ENCODE measurements at regions not wholly inside any gene's neighbourhood (a gene's known extent, or its start where the extent isn't known, plus 50 kb on each side); places are given as distances from the start of the nearest gene placed in this dataset.

GRCh38 chr5:56512313-56512996, 279.3 kb upstream of the ANKRD55 start:
- TF ChIP-seq EZH2 (IDR thresholded peaks at IDR 0.05; ENCODE audit: borderline replicate concordance, low read depth, low read length, poor library complexity, severe bottlenecking) (no peak), CTCF (conservative IDR thresholded peaks at IDR 0.05; ENCODE audit: low read depth, low read length) (no peak)
- Histone ChIP-seq H3K4me1 (ENCODE audit: insufficient read depth, low read length, poor library complexity, severe bottlenecking) (no peaks in the 10 kb centered on the region), H3K4me3 (ENCODE audit: low read depth, low read length, poor library complexity, severe bottlenecking) (no peak overlapping the region), H3K9me3 (ENCODE audit: low read depth, low read length, poor library complexity, severe bottlenecking) (no peaks in the 10 kb centered on the region), H3K36me3 (ENCODE audit: insufficient read depth, low read length, poor library complexity, severe bottlenecking) (no peaks in the 10 kb centered on the region), H3K27me3 (replicated peaks; ENCODE audit: insufficient read depth, low read depth, low read length, poor library complexity) (no peaks in the 10 kb centered on the region), H3K27ac (ENCODE audit: low read depth, low read length, poor library complexity, severe bottlenecking) (no peak overlapping the region)
- BruUV-seq (replicated peaks) = no TSS peak
- ChIA-PET CTCF (no interaction called here), POLR2A (ENCODE audit: low non-redundant PET) (no interaction called here)
- intact Hi-C loops (cut with micrococcal nuclease; ENCODE audit: unreplicated experiment) = no loop called here
- no peak for DNase-seq (ENCODE audit: low spot score)

GRCh38 chr5:56511326-56511841, 278.3 kb upstream of the ANKRD55 start:
- BruUV-seq (replicated peaks) = no TSS peak
- Histone ChIP-seq H3K27ac (ENCODE audit: low read depth, low read length, poor library complexity, severe bottlenecking) (no peak overlapping the region), H3K4me1 (ENCODE audit: insufficient read depth, low read length, poor library complexity, severe bottlenecking) (no peaks in the 10 kb centered on the region), H3K36me3 (ENCODE audit: insufficient read depth, low read length, poor library complexity, severe bottlenecking) (no peaks in the 10 kb centered on the region), H3K4me3 (ENCODE audit: low read depth, low read length, poor library complexity, severe bottlenecking) (no peak overlapping the region), H3K9me3 (ENCODE audit: low read depth, low read length, poor library complexity, severe bottlenecking) (no peaks in the 10 kb centered on the region), H3K27me3 (replicated peaks; ENCODE audit: insufficient read depth, low read depth, low read length, poor library complexity) (no peaks in the 10 kb centered on the region)
- DNase-seq (ENCODE audit: low spot score) = no peak
- ChIA-PET CTCF (no interaction called here), POLR2A (ENCODE audit: low non-redundant PET) (interaction anchor here (0.9 kb wide), 1 partner anchor 195 kb away, joined by 3 read pairs; no protein-coding TSS in a partner anchor)
- intact Hi-C loops (cut with micrococcal nuclease; ENCODE audit: unreplicated experiment) = no loop called here
- TF ChIP-seq EZH2 (IDR thresholded peaks at IDR 0.05; ENCODE audit: borderline replicate concordance, low read depth, low read length, poor library complexity, severe bottlenecking) (no peak), CTCF (conservative IDR thresholded peaks at IDR 0.05; ENCODE audit: low read depth, low read length) (no peak)

DNA sequence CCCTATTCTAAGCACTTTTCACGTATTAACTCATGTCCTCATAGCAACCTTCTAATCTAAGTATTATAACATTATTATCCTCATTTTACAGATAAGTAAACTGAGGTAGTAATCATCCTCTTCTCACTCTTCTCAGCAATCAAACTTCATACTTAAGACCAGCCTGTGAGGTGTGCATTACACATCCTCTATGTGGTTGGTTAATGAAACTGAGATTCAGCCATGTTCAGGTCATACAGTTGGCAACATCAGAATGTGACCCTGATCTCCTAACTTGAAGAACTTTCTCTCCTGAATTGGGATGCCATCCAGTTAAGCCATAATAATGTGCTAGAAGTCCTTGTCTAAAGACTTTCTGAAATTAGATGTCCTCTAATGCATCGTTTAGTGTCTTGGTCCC, 275.1 kb upstream of the ANKRD55 start:
- no peaks in the 10 kb centered on the region for H3K36me3 ChIP-seq (ENCODE audit: insufficient read depth, low read length, poor library complexity, severe bottlenecking)
- no peaks in the 10 kb centered on the region for H3K27me3 ChIP-seq (replicated peaks; ENCODE audit: insufficient read depth, low read depth, low read length, poor library complexity)
- intact Hi-C loops (cut with micrococcal nuclease; ENCODE audit: unreplicated experiment) = no loop called here
- no peak overlapping the region for H3K4me3 ChIP-seq (ENCODE audit: low read depth, low read length, poor library complexity, severe bottlenecking)
- no peak overlapping the region for H3K27ac ChIP-seq (ENCODE audit: low read depth, low read length, poor library complexity, severe bottlenecking)
- ChIA-PET CTCF (no interaction called here), POLR2A (ENCODE audit: low non-redundant PET) (no interaction called here)
- no peak for DNase-seq (ENCODE audit: low spot score)
- TF ChIP-seq CTCF (conservative IDR thresholded peaks at IDR 0.05; ENCODE audit: low read depth, low read length) (no peak), EZH2 (IDR thresholded peaks at IDR 0.05; ENCODE audit: borderline replicate concordance, low read depth, low read length, poor library complexity, severe bottlenecking) (no peak)
- BruUV-seq (replicated peaks) = no TSS peak
- H3K4me1 ChIP-seq (ENCODE audit: insufficient read depth, low read length, poor library complexity, severe bottlenecking) = no peaks in the 10 kb centered on the region
- no peaks in the 10 kb centered on the region for H3K9me3 ChIP-seq (ENCODE audit: low read depth, low read length, poor library complexity, severe bottlenecking)
